ENCODE measurements at regions not wholly inside any gene's neighbourhood (a gene's known extent, or its start where the extent isn't known, plus 50 kb on each side); places are given as distances from the start of the nearest gene placed in this dataset.

GRCh38 chr4:127055357-127055756, 577.4 kb upstream of the INTU start:
- TF ChIP-seq REST (IDR thresholded peaks at IDR 0.05; ENCODE audit: low read depth, low read length) = no peak
- no peak for TF ChIP-seq CTCF (IDR thresholded peaks at IDR 0.05 in 2 of 3, conservative IDR thresholded peaks at IDR 0.05 in 1 of 3; ENCODE audit: control insufficient read depth in 2 of 3, extremely low read depth in 1 of 3, insufficient read depth in 1 of 3, low read depth in 3 of 3, low read length in 3 of 3)
- no peak for TF ChIP-seq RCOR1 (conservative IDR thresholded peaks at IDR 0.05; ENCODE audit: low read depth, low read length)
- TF ChIP-seq BRCA1 (IDR thresholded peaks at IDR 0.05; ENCODE audit: low read depth, low read length) = no peak
- TF ChIP-seq POLR2AphosphoS5 (IDR thresholded peaks at IDR 0.05; ENCODE audit: low read length) = no peak
- TF ChIP-seq YY1 (IDR thresholded peaks at IDR 0.05; ENCODE audit: low read depth, low read length) = no peak
- no peak for TF ChIP-seq CBX3 (IDR thresholded peaks at IDR 0.05; ENCODE audit: borderline replicate concordance, low read depth)
- no peak for TF ChIP-seq TBL1XR1 (IDR thresholded peaks at IDR 0.05; ENCODE audit: low read depth, low read length)
- TF ChIP-seq RB1 (IDR thresholded peaks at IDR 0.05; ENCODE audit: borderline replicate concordance) = no peak
- TF ChIP-seq EGR1 (IDR thresholded peaks at IDR 0.05; ENCODE audit: borderline replicate concordance in 1 of 2, low read depth in 2 of 2, low read length in 2 of 2) = no peak
- no peak for TF ChIP-seq EP300 (IDR thresholded peaks at IDR 0.05; ENCODE audit: borderline replicate concordance in 1 of 2, control insufficient read depth in 1 of 2, low read depth in 2 of 2, low read length in 2 of 2)
